Breast epithelium (tissue), 3 donors: ENCODE measurements at regions not wholly inside any gene's neighbourhood (a gene's known extent, or its start where the extent isn't known, plus 50 kb on each side); places are given as distances from the start of the nearest gene placed in this dataset.

Experiments used
- CTCF ChIP-seq, 3 donors: fragments of 450-650 bp; IDR thresholded peaks; one replicate each; pipeline ENCODE4 v1.5.1; 2016 to 2017; ENCODE audit warnings: antibody characterized with exemption in 3 of 3, mild to moderate bottlenecking in 3 of 3, moderate library complexity in 3 of 3
- POLR2A ChIP-seq: fragments of 450-650 bp; IDR thresholded peaks from one replicate; pipeline ENCODE4 v1.6.1; 2016; ENCODE audit warnings: antibody characterized with exemption, mild to moderate bottlenecking, moderate library complexity
- POLR2AphosphoS5 ChIP-seq, 3 donors: sonication (generic); formaldehyde crosslinking; IDR thresholded peaks; one replicate each; pipeline ENCODE4 v1.6.1; 2017; ENCODE audit warnings: antibody characterized with exemption in 3 of 3

- TF ChIP-seq POLR2A (no peak), CTCF (IDR thresholded peaks at IDR 0.05) (no peak), POLR2AphosphoS5 (IDR thresholded peaks at IDR 0.05) (no peak)
These were observed 293.5 kb downstream of the RNF144A start for GRCh38 chr2:7210712-7211111.
